ENCODE measurements at regions not wholly inside any gene's neighbourhood (a gene's known extent, or its start where the extent isn't known, plus 50 kb on each side); places are given as distances from the start of the nearest gene placed in this dataset.
"Not testable (repeated sequence)": the region's sequence is repeated elsewhere in the genome, so short reads cannot be mapped to it uniquely, and the experiment has no call there.

DNA sequence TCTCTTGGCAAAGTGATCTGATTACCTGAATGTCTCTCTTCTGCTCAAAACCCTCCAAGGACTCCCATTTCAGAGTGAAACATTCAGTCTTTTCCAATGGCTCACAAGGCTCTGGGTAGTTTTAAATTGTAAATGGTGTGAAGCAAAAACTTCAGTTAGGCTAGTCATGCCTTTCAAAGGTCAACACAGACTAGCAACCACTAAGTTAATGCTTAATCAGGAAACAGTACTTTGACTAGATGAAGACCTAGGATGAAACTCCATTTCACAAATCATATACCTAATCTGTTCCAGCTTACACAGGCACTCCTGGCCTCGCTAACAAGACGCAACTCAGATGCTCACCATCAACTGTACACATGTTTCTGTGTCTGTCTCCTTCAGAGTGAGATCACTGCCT, 240.9 kb downstream of the TP53TG3F start:
- H3K27me3 Mint-ChIP-seq, ATAC-seq, H3K9me3 Mint-ChIP-seq, H3K4me1 Mint-ChIP-seq, H3K36me3 Mint-ChIP-seq, H3K27ac Mint-ChIP-seq, H3K4me3 Mint-ChIP-seq: not testable (repeated sequence)

DNA sequence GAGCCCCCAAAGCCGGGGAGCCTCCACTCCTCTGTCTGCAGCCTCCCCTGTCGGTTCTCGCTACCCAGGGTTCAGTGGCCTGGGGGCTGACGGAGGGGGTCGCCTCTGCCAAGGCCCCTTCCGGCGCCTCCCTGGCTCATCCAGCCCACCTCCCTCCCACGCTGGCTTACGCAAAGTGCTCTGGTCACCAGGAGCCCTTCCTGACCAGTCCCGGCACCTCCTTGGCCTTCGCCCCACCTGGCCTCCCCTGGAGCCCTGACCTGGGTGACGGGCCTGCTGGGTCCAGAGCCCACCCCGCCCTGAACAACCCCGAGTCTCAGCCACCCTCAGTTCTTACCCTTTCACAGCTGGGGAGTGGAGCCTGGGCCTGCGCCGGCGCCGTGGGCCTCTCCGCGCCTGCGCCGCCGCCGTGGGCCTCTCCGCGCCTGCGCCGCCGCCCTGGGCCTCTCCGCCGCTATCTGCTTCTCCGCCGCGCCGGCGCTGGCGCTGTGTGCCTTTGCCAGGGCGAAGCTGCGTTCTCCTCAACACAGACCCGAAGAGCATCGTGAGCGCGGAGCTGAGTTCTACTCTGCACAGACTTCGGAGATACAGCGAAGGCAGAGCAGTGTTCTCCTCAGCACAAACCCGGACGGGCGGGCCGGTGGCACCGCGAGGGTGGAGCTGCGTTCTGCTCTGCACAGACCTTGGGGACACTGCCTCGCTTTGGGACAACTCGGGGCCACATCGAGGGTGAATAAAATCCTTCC, 247.6 kb downstream of the TP53TG3F start:
- not testable (repeated sequence) for H3K27me3 Mint-ChIP-seq, H3K27ac Mint-ChIP-seq, H3K36me3 Mint-ChIP-seq, H3K4me3 Mint-ChIP-seq, H3K9me3 Mint-ChIP-seq, H3K4me1 Mint-ChIP-seq
- ATAC-seq = peak; percentile 12

DNA sequence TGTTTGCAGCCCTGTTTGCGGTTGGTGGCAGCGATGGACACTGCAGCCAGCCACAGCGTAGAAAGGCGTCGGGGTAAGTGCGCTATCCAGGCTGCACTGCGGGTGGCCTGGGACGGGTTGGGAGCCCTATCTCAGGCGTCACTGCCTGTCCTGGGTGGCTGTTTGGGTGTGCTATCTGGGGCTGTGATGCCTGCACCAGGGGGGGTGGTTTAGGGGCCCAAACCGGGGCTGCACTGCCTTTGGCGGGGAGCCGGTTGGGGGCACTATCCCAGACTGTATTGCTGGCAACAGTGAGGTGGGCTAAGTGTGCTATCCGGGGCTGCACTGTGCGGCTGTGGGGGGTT, 248.2 kb downstream of the TP53TG3F start:
- not testable (repeated sequence) for H3K36me3 Mint-ChIP-seq, H3K27ac Mint-ChIP-seq, H3K4me1 Mint-ChIP-seq, H3K9me3 Mint-ChIP-seq, H3K27me3 Mint-ChIP-seq, ATAC-seq, H3K4me3 Mint-ChIP-seq

DNA sequence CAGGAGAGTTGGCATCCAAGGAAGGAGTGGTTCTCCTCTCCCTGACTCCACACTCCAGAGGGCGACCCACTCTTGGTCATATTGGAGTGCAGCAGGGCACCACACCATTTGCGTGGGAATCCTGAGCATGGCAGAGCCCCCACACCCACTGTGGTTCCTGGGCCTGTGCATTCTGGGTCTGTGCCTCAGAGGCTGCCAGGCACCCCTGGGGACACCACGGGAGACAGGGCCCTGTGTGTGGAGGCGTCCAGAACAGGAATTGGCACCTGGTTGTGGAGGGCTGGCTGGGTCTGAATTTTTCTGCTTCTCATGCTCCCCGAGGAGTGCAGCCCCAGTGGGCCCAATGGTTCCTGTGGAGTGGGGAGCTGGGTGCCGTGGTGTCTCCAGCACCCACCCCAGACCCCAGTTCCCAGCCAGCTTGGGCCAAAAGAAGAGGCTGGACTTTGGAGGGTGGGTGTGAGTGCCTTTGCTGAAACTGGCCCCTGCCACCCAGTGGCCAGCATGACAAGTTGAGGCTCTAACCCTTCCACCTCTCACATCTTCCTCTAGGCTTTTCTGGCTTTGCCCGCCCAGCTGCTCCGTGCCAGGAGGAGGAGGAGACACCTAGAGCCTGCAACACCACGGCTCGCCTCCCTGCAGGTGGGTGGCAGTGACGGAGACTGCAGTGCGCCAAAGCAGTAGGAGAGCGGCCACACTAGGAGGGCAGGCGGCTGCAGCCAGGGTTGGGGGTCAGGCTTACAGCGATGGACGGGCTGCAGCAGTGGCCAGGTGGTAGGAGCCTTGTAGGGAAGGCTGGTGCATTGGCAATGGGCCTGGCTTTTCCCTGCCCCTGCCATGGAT, 250.7 kb downstream of the TP53TG3F start:
- not testable (repeated sequence) for H3K4me1 Mint-ChIP-seq, H3K36me3 Mint-ChIP-seq, H3K9me3 Mint-ChIP-seq

DNA sequence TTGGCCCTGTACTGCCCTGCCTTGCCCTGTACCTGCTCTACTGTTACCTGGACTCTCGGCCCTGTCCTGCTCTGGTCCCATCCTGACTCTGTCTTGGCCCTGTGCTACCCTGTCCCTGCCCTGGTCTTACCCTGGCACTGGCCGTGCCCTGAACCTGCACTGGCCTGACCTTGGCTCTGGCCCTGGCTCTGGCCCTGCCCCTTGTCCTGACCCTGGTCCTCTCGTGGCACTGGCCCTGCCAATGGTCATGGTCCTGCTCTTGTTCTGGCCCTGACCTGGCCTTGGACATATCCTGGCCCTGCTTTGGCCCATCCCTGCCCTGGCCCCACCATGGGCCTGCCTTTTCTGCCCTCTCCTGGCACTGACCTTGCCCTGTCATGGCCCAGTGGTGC, 251.3 kb downstream of the TP53TG3F start:
- not testable (repeated sequence) for H3K36me3 Mint-ChIP-seq, ATAC-seq, H3K27ac Mint-ChIP-seq, H3K4me1 Mint-ChIP-seq, H3K27me3 Mint-ChIP-seq, H3K4me3 Mint-ChIP-seq, H3K9me3 Mint-ChIP-seq

More for the DNA sequence above, 250.7 kb downstream of the TP53TG3F start:
- not testable (repeated sequence) for H3K4me3 Mint-ChIP-seq, H3K27ac Mint-ChIP-seq, H3K27me3 Mint-ChIP-seq, ATAC-seq

DNA sequence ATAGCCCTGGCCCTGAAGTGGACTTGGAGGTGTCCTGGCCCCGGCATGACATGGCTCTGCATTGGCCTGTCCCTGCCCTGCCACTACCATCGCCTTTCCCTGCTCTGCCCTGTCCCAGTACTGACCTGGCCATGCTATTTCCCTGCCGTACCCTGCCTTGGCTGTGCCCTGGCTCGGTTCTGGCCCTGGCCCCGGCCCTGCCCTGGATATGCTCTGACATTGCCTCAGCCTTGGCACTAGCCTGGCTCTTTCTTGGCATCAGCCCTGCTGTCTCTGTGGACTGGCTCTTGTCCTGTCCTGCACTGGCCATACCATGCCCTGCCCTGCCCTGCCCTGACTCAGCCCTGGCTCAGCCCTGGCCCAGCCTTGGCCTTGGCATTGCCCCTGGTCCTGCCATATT, 252.2 kb downstream of the TP53TG3F start:
- H3K4me3 Mint-ChIP-seq, H3K4me1 Mint-ChIP-seq, H3K27me3 Mint-ChIP-seq, ATAC-seq, H3K9me3 Mint-ChIP-seq, H3K27ac Mint-ChIP-seq, H3K36me3 Mint-ChIP-seq: not testable (repeated sequence)

DNA sequence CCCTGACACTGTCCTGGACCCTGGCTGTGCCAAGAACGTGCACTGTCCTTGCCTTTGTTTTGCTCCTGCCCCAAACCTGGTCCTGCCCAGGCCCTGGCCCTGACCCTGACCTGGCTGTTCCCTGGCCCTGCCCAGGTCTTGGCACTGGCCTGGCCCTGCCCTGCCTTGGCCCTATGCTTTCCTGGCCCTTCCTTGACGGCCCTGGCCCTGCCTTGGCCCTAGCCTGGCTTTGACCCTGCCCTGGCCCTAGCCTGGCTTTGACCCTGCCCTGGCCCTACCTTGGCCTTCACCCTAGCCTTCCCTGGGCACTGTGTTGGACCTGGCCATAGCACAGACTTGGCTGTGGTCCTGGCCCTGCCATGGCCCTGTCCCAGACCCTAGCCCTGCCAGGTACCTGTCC, 252.9 kb downstream of the TP53TG3F start:
- H3K9me3 Mint-ChIP-seq, H3K4me3 Mint-ChIP-seq, H3K27me3 Mint-ChIP-seq, H3K4me1 Mint-ChIP-seq, H3K27ac Mint-ChIP-seq, ATAC-seq, H3K36me3 Mint-ChIP-seq: not testable (repeated sequence)

DNA sequence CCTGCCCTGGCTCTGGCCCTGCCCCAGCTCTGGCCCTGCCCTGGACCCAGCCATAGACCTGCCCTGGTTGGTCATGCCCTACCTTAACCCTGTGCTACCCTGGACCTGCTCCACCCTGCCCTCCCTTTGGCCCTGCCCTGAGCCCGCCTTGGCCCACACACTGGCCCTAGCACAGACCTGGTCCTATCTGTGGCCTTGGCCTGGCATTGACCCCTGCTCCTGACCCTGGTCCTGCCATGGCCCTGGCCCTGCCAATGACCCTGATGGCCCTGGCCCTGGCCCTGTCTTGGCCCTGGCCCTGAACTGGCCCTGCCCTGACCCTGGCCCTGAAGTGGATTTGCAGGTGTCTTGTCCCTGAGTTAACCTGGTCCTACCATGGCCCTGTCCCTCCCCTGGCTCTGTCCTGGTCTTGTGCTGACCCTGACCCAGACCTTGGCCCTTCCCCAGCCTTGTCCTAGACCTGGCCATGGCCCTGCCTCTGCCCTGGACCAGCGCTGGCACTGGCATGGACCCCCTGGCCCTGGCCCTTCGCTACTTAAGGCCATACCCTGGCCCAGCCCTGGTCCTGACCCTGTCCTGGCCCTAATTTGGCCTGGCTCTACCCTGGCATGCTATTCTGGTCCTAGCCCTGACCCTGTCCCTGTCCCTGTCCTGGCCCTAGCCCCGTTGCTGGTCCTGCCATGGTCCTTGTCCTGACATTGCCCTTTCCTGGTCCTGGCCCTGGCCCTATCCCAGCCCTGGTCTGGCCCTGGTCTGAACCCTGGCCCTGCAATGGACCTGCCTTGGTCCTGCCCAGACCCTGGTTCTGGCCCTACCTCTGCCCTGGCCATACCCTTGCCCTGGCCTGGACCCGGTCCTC, 253.7 kb downstream of the TP53TG3F start:
- not testable (repeated sequence) for H3K4me3 Mint-ChIP-seq, H3K27me3 Mint-ChIP-seq, H3K27ac Mint-ChIP-seq, H3K9me3 Mint-ChIP-seq, H3K4me1 Mint-ChIP-seq, ATAC-seq, H3K36me3 Mint-ChIP-seq

DNA sequence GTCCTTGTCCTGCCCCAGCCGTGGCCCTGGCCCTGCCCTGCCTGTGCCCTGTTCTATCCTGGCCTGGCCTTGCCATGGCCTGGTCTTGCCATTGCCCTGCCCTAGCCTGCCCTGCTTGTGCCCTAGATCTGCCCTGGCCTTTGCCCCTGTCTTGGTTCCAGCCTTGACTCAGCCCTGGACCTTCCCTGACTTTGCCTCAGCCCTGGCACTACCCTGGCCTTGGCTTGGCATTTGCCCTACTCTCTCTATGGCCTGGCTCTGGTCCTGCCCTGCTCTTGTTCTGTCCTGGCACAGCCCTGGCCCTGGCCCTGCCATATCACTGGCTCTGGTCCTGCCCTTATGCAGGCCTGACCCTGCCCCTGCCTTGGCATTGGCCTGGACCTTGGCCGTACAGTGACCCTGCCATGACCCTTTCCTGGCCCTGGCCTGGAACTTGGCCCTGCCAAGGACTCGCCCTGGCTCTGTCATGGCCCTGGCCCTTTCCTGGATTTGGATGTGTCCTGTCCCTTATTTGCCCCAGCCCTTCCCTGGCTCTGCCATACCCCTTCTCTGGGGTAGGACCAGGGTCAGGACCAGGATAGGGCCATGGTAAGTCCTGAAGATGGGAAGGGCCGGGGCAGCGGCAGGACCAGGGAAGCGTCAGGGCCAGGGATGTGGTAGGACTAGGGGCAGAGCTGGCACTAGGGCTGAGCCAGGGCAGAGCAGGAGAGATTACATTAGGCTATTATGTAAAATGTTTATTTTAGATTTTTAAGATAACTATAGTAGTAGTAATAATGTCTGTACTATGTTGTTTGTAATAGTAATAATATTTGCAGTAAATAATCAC, 254.5 kb downstream of the TP53TG3F start:
- not testable (repeated sequence) for H3K36me3 Mint-ChIP-seq, H3K4me1 Mint-ChIP-seq, H3K27ac Mint-ChIP-seq, H3K9me3 Mint-ChIP-seq, ATAC-seq, H3K27me3 Mint-ChIP-seq, H3K4me3 Mint-ChIP-seq

DNA sequence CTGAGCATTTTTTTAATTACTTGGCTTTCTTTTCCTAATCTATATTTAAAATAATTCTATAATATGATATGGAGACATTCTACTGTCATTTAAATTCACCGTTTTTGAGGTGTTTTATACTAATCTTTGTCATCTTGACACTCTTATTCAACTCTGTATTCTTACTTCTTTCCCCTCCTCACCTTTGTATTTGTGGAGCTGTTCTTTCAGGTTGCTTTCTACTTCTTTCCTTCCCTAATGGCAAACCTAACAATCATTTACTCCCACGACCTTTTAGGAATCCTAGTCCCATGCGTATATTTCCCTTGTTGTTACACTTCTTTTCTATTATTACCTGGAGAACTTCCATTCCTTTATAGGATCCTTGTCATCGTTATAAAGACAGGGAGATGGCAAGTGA, 271.8 kb downstream of the TP53TG3F start:
- not testable (repeated sequence) for H3K9me3 Mint-ChIP-seq, H3K4me1 Mint-ChIP-seq, H3K36me3 Mint-ChIP-seq, H3K4me3 Mint-ChIP-seq, H3K27me3 Mint-ChIP-seq, H3K27ac Mint-ChIP-seq
- ATAC-seq = peak; percentile 20

DNA sequence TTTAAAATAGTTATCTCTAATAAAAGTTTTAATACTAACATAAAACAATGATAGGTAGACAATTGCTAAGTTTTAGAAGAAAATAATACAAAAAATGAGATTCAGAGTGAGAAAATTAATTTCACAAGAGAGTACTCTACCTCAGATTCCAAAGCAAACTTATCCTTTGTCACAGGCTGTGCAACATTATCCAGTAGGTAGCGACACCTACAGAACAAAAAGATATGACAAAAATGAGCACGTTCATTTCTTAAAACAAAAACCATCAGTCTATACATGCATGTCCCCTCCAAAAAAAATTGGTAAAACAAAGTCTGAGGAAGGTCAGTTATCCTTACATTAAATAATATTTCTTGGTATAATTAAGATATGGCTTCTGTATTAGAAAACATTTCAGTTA, 275.2 kb downstream of the TP53TG3F start:
- not testable (repeated sequence) for H3K4me1 Mint-ChIP-seq, H3K36me3 Mint-ChIP-seq, H3K27ac Mint-ChIP-seq, H3K27me3 Mint-ChIP-seq, H3K4me3 Mint-ChIP-seq, H3K9me3 Mint-ChIP-seq, ATAC-seq

DNA sequence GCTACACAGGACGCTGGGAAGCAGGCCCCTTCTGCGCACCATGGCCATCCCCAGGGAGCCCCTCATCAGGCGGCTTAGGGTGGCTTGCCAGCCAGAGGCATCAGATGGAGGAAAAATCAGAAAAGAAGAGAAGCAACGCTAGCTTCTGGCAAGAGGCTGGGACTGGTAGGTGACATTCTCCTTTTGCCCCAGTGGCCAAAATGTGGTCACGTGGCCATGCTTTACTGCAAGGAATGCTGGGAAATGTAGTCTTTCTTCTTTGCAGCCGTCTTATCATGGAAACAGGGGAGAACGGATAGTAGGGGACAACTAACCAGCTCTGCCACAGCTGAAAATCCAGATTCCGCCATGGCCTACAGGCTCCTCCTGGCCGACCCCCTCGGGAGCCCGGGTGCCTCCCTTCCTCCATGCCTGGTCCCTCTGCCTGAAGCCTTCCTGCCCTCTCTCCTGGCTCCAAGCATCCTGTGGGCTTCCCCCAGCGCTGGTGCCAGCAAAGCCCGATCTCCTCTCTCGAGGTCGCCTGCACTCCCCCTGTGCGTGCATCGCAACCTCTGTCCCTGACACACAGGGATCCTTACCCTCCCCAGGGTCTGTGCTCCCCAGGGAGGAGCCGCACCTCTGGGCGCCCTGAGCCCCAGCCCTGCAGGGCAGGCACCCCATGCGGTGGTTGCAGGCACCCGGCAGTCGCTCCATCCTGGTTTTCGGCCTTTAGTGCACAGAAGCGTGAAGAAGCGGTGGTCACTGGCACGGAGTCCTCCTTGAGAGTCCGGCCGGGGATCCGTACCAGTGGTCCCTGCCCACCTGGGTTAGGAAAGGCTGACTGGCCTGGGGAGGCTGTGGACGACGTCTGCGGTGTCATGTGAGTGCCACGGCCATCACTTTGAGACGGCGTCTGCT, 307.7 kb downstream of the TP53TG3F start:
- ATAC-seq = peak; percentile 20
- not testable (repeated sequence) for H3K27me3 Mint-ChIP-seq, H3K27ac Mint-ChIP-seq, H3K4me3 Mint-ChIP-seq, H3K4me1 Mint-ChIP-seq, H3K36me3 Mint-ChIP-seq, H3K9me3 Mint-ChIP-seq

DNA sequence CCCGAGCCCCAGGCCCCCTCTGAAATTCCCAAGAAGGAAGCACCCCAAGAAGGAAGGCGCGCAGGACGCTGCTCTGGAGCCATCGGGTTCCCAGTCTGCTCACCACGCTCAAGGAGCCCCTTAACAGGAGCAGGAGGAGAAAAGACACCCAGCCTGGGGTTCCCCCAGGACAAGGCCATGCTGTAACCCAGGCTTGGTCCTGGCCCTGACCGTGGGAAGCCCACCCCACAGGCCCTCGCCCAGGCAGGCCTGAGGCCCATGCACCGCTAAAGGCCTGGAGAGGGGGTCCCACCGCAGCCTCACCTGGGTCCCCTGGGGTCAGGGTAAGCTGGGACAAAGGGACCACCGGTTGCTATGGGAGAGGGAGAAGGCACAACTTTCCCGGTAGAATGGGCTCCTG, 309.3 kb downstream of the TP53TG3F start:
- H3K4me1 Mint-ChIP-seq, H3K36me3 Mint-ChIP-seq, H3K27me3 Mint-ChIP-seq, H3K9me3 Mint-ChIP-seq, ATAC-seq, H3K4me3 Mint-ChIP-seq, H3K27ac Mint-ChIP-seq: not testable (repeated sequence)

DNA sequence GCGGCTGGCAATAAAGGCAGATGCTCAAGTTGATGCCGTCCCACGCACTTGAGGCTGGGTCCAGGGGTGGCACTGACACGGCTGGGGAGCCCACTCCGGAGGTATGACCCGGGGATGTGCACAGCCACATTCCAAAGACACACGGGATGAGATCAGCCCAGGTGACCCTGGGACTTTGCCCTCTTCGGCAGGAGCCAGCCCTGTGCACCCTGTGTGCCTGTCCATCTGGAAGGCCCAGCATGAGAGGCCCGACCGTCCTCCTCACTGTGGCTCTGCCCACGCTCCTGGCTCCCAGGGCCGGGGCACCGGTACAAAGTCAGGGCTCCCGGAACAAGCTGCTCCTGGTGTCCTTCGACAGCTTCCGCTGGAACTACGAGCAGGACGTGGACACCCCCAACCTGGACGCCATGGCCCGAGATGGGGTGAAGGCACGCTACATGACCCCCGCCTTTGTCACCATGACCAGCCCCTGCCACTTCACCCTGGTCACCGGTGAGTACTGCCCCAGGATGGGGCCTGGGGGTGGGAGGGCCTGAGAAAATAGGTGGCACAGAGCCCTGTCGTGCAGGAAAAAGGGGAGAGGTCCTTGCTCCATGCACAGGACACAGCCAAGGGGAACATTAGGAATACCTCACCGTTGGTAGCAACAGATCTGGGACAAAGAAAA, 309.9 kb downstream of the TP53TG3F start:
- H3K9me3 Mint-ChIP-seq, H3K27ac Mint-ChIP-seq, ATAC-seq, H3K27me3 Mint-ChIP-seq, H3K36me3 Mint-ChIP-seq, H3K4me3 Mint-ChIP-seq, H3K4me1 Mint-ChIP-seq: not testable (repeated sequence)
